Left ventricle myocardium inferior (tissue), 1 donor: ENCODE measurements at regions not wholly inside any gene's neighbourhood (a gene's known extent, or its start where the extent isn't known, plus 50 kb on each side); places are given as distances from the start of the nearest gene placed in this dataset.

ENCODE experiments used
- DNase-seq: peaks from one replicate; pipeline ENCODE4 v3.0.0-alpha.2; 2020
- H3K27ac ChIP-seq: fragments of 200-600 bp; replicated peaks from 2 replicates; pipeline ENCODE4 v1.8.0; 2021
- H3K27me3 ChIP-seq: fragments of 200-600 bp; 2 replicates; pipeline ENCODE4 v1.8.0; 2021; ENCODE audit warnings: low read depth
- H3K36me3 ChIP-seq: fragments of 200-600 bp; 2 replicates; pipeline ENCODE4 v1.8.0; 2021
- H3K4me1 ChIP-seq: fragments of 200-600 bp; 2 replicates; pipeline ENCODE4 v1.8.0; 2021
- H3K4me3 ChIP-seq: fragments of 200-600 bp; 2 replicates; pipeline ENCODE4 v1.8.0; 2021; ENCODE audit warnings: mild to moderate bottlenecking, moderate library complexity
- H3K9me3 ChIP-seq: fragments of 200-600 bp; replicated peaks from 2 replicates; pipeline ENCODE4 v1.8.0; 2021
- intact Hi-C: fragments of 100-400 bp; cut with micrococcal nuclease; formaldehyde crosslinking; loops from one replicate; pipeline ENCODE4 v1.11.0; 2022
- TF ChIP-seq, protein P1 (sequence below): fragments of 200-600 bp; IDR thresholded peaks from 2 replicates; pipeline ENCODE4 v1.8.0; 2021; ENCODE audit warnings: antibody characterized with exemption, mild to moderate bottlenecking, borderline replicate concordance
- donor health status: DM: no; HTN: yes; CAD: no; lungs with severe emphysema.

DNA sequence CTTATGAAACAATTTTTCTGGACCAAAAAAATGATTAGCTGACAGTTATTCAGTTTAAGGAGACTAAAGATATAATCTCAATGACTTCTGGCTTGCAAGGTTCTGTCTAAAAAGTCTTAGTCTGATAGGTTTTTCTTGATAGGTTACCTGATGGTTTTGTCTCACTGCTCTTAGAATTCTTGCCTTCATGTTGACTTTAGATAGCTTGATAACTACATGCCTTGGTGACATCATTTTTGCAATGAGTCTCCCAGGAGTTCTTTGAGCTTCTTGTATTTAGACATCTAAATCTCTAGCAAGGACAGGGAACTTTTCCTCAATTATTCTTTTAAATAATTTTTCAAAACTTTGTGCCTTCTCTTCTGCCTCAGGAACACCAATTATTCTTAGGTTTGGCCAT is 1965.3 kb downstream of the ARAP2 start:
- H3K4me1 ChIP-seq = no peaks in the 10 kb centered on the region
- no peaks in the 10 kb centered on the region for H3K9me3 ChIP-seq
- no peaks in the 10 kb centered on the region for H3K36me3 ChIP-seq
- no peak overlapping the region for H3K4me3 ChIP-seq
- DNase-seq = no peak
- no peak overlapping the region for H3K27ac ChIP-seq
- intact Hi-C loops = no loop called here
- TF ChIP-seq, protein P1, sequence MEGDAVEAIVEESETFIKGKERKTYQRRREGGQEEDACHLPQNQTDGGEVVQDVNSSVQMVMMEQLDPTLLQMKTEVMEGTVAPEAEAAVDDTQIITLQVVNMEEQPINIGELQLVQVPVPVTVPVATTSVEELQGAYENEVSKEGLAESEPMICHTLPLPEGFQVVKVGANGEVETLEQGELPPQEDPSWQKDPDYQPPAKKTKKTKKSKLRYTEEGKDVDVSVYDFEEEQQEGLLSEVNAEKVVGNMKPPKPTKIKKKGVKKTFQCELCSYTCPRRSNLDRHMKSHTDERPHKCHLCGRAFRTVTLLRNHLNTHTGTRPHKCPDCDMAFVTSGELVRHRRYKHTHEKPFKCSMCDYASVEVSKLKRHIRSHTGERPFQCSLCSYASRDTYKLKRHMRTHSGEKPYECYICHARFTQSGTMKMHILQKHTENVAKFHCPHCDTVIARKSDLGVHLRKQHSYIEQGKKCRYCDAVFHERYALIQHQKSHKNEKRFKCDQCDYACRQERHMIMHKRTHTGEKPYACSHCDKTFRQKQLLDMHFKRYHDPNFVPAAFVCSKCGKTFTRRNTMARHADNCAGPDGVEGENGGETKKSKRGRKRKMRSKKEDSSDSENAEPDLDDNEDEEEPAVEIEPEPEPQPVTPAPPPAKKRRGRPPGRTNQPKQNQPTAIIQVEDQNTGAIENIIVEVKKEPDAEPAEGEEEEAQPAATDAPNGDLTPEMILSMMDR = no peak
- no peaks in the 10 kb centered on the region for H3K27me3 ChIP-seq

DNA sequence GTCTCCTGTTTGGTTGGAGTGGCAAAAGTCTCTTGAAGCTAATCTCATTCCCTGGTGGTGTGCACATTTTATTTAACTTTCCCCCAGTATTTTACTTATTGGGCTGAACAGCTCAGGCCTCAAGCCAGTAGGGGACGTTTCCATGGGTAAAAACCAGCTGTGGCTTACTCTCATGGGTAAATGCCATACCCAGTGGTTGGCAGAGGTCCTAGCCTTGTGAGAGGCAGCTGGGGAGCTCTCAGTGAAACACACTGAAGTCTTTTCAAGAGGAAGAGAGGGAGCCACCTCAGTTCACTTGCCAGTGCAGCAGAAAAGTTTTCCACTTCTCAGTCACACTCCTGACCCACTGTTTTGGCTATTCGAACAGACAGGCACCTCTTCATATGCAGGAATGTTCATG is 1964.2 kb downstream of the ARAP2 start:
- DNase-seq = no peak
- Histone ChIP-seq H3K27me3 (no peaks in the 10 kb centered on the region), H3K4me1 (no peaks in the 10 kb centered on the region), H3K36me3 (no peaks in the 10 kb centered on the region), H3K4me3 (no peak overlapping the region), H3K27ac (no peak overlapping the region), H3K9me3 (no peaks in the 10 kb centered on the region)
- TF ChIP-seq, protein P1 = no peak
- intact Hi-C loops = no loop called here

DNA sequence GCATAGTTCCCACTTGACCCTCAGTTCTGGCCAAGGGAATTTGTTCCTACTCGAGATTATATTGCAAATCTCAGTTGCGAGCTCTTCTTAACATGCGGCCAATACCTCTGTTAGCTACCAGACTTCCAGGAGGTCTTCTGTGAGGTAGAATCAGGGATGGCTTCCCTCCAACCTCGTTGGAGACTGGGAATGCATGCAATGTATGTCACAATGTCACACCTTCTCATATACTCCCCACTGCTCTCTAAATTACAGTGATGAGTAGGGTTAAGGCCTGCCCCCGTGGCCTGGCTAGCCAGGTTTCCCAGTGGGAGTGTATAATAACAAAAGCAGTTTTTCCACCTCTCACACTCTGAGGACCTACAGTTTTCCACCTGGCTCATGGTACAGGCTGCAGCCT is 1962.5 kb downstream of the ARAP2 start:
- no peaks in the 10 kb centered on the region for H3K27me3 ChIP-seq
- no peak overlapping the region for H3K4me3 ChIP-seq
- no peak overlapping the region for H3K27ac ChIP-seq
- TF ChIP-seq, protein P1 = no peak
- intact Hi-C loops = no loop called here
- H3K4me1 ChIP-seq = no peaks in the 10 kb centered on the region
- no peaks in the 10 kb centered on the region for H3K9me3 ChIP-seq
- H3K36me3 ChIP-seq = no peaks in the 10 kb centered on the region
- DNase-seq = no peak

DNA sequence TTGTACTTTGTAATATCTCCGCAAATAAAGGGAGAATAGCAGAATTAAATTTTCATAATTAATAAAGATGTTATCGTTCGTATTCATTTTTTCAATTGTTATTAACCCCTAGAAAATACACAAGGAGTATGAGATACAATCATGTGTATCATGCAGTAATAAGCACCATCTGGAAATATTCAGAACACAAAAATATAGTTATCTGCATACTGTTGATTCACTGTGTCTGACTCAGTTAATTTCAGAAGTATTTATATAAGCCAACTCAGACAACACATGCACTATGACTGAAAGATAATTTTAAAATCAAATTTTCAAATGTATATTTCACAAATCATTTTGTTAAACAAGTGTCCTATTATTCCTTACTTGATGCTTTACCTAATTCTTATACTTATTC is 1954.8 kb downstream of the ARAP2 start:
- Histone ChIP-seq H3K36me3 (no peaks in the 10 kb centered on the region), H3K9me3 (no peaks in the 10 kb centered on the region), H3K27ac (no peak overlapping the region), H3K4me3 (no peak overlapping the region), H3K27me3 (no peaks in the 10 kb centered on the region), H3K4me1 (no peaks in the 10 kb centered on the region)
- no peak for DNase-seq
- TF ChIP-seq, protein P1 = no peak
- intact Hi-C loops = no loop called here

DNA sequence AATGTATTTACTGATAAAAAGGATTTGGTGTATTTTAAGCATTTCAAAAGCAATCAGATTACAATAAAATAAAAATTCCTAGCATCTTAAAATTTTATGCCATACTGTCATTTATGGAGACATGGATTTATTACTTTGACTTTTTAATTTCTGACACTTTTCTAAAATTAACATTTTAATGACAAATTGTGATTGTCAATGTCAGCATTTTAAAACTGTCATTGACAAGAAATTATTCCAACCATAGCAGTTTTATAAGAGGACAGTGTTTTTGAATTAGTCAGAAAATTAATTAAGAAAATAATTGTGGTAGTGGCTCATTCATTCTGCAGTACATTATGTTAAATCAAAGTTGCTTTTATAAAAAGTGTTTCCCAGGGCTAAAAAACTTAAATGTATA is 1954.4 kb downstream of the ARAP2 start:
- Histone ChIP-seq H3K27ac (no peak overlapping the region), H3K36me3 (no peaks in the 10 kb centered on the region), H3K27me3 (no peaks in the 10 kb centered on the region), H3K9me3 (no peaks in the 10 kb centered on the region), H3K4me1 (no peaks in the 10 kb centered on the region), H3K4me3 (no peak overlapping the region)
- no peak for DNase-seq
- intact Hi-C loops = no loop called here
- TF ChIP-seq, protein P1 = no peak

DNA sequence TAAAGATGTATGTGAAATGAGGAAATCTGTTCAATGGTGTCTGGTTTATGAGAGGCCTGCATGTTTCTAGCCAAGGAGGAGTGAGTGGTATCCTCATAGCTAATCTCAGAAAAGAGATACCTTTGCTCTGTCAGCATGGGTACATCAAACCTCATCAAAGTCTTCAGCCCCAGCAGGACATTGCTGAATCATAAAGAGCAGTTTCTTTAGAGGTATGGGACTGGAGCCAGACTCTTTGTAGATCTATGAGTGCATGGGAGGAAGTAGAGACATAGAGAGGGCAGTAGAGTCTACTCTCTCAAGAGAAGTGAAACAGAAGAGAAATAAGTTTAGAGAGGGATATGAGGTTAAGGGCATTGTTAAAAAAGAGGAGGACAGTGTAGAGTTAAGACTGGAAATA is 1950.9 kb downstream of the ARAP2 start:
- Histone ChIP-seq H3K27ac (no peak overlapping the region), H3K4me1 (no peaks in the 10 kb centered on the region), H3K27me3 (no peaks in the 10 kb centered on the region), H3K36me3 (no peaks in the 10 kb centered on the region), H3K4me3 (no peak overlapping the region), H3K9me3 (no peaks in the 10 kb centered on the region)
- no peak for DNase-seq
- intact Hi-C loops = no loop called here
- TF ChIP-seq, protein P1 = no peak
